ENCODE measurements at regions not wholly inside any gene's neighbourhood (a gene's known extent, or its start where the extent isn't known, plus 50 kb on each side); places are given as distances from the start of the nearest gene placed in this dataset.

GRCh38 chr14:87503711-87504110 is 489.3 kb downstream of the GALC start:
- H3K27ac ChIP-seq (ENCODE audit: low read depth, low read length) = no peak overlapping the region
- H3K9me3 ChIP-seq (ENCODE audit: control insufficient read depth, insufficient read depth, low read length) = no peaks in the 10 kb centered on the region
- no peaks in the 10 kb centered on the region for H3K79me2 ChIP-seq (ENCODE audit: control insufficient read depth, low read length)
- TF ChIP-seq CTCF (IDR thresholded peaks at IDR 0.05; ENCODE audit: low read depth, low read length, poor library complexity, severe bottlenecking) = no peak
- TF ChIP-seq EZH2phosphoT487 (IDR thresholded peaks at IDR 0.05; ENCODE audit: borderline replicate concordance, low read length) = no peak
- H3K4me2 ChIP-seq (ENCODE audit: low read length) = no peak overlapping the region
- H4K20me1 ChIP-seq (ENCODE audit: control insufficient read depth, insufficient read depth, low read depth, low read length) = no peaks in the 10 kb centered on the region
- H3F3A ChIP-seq (ENCODE audit: control insufficient read depth, insufficient read depth) = no peaks in the 10 kb centered on the region
- H3K4me3 ChIP-seq (ENCODE audit: low read length) = no peak overlapping the region
- no peaks in the 10 kb centered on the region for H3K9me2 ChIP-seq (replicated peaks; ENCODE audit: control insufficient read depth, low read length)
- H3K36me3 ChIP-seq (ENCODE audit: control insufficient read depth, low read length) = no peaks in the 10 kb centered on the region
- no peaks in the 10 kb centered on the region for H3K27me3 ChIP-seq (ENCODE audit: control insufficient read depth, low read length)
- no peaks in the 10 kb centered on the region for H3K4me1 ChIP-seq (ENCODE audit: control insufficient read depth, low read length)

GRCh38 chr14:87497301-87497700 is 495.7 kb downstream of the GALC start:
- H3F3A ChIP-seq (ENCODE audit: control insufficient read depth, insufficient read depth) = no peaks in the 10 kb centered on the region
- no peaks in the 10 kb centered on the region for H3K4me1 ChIP-seq (ENCODE audit: control insufficient read depth, low read length)

GRCh38 chr14:87494010-87494409 is 499.0 kb downstream of the GALC start:
- Histone ChIP-seq H3K27ac (ENCODE audit: low read depth, low read length) (no peak overlapping the region), H3K4me1 (ENCODE audit: control insufficient read depth, low read length) (no peaks in the 10 kb centered on the region), H4K20me1 (ENCODE audit: control insufficient read depth, insufficient read depth, low read depth, low read length) (no peaks in the 10 kb centered on the region), H3K4me3 (ENCODE audit: low read length) (no peak overlapping the region), H3K27me3 (ENCODE audit: control insufficient read depth, low read length) (no peaks in the 10 kb centered on the region), H3K9me3 (ENCODE audit: control insufficient read depth, insufficient read depth, low read length) (no peaks in the 10 kb centered on the region), H3F3A (ENCODE audit: control insufficient read depth, insufficient read depth) (no peaks in the 10 kb centered on the region), H3K36me3 (ENCODE audit: control insufficient read depth, low read length) (no peaks in the 10 kb centered on the region), H3K9me2 (replicated peaks; ENCODE audit: control insufficient read depth, low read length) (no peaks in the 10 kb centered on the region), H3K79me2 (ENCODE audit: control insufficient read depth, low read length) (no peaks in the 10 kb centered on the region), H3K4me2 (ENCODE audit: low read length) (no peak overlapping the region)
- TF ChIP-seq CTCF (IDR thresholded peaks at IDR 0.05; ENCODE audit: low read depth, low read length, poor library complexity, severe bottlenecking) (no peak), EZH2phosphoT487 (IDR thresholded peaks at IDR 0.05; ENCODE audit: borderline replicate concordance, low read length) (no peak)

More at GRCh38 chr14:87497301-87497700, 495.7 kb downstream of the GALC start:
- Histone ChIP-seq H3K79me2 (ENCODE audit: control insufficient read depth, low read length) (no peaks in the 10 kb centered on the region), H3K36me3 (ENCODE audit: control insufficient read depth, low read length) (no peaks in the 10 kb centered on the region), H3K9me3 (ENCODE audit: control insufficient read depth, insufficient read depth, low read length) (no peaks in the 10 kb centered on the region), H3K27me3 (ENCODE audit: control insufficient read depth, low read length) (no peaks in the 10 kb centered on the region), H3K4me3 (ENCODE audit: low read length) (no peak overlapping the region), H3K9me2 (replicated peaks; ENCODE audit: control insufficient read depth, low read length) (no peaks in the 10 kb centered on the region), H3K27ac (ENCODE audit: low read depth, low read length) (no peak overlapping the region), H4K20me1 (ENCODE audit: control insufficient read depth, insufficient read depth, low read depth, low read length) (no peaks in the 10 kb centered on the region), H3K4me2 (ENCODE audit: low read length) (no peak overlapping the region)
- no peak for TF ChIP-seq CTCF (IDR thresholded peaks at IDR 0.05; ENCODE audit: low read depth, low read length, poor library complexity, severe bottlenecking)
- TF ChIP-seq EZH2phosphoT487 (IDR thresholded peaks at IDR 0.05; ENCODE audit: borderline replicate concordance, low read length) = no peak

- Histone ChIP-seq H3K79me2 (ENCODE audit: control insufficient read depth, low read length) (no peaks in the 10 kb centered on the region), H3K9me3 (ENCODE audit: control insufficient read depth, insufficient read depth, low read length) (no peaks in the 10 kb centered on the region), H3F3A (ENCODE audit: control insufficient read depth, insufficient read depth) (no peaks in the 10 kb centered on the region), H3K27me3 (ENCODE audit: control insufficient read depth, low read length) (no peaks in the 10 kb centered on the region), H3K9me2 (replicated peaks; ENCODE audit: control insufficient read depth, low read length) (no peaks in the 10 kb centered on the region), H4K20me1 (ENCODE audit: control insufficient read depth, insufficient read depth, low read depth, low read length) (no peaks in the 10 kb centered on the region), H3K4me1 (ENCODE audit: control insufficient read depth, low read length) (no peaks in the 10 kb centered on the region), H3K4me3 (ENCODE audit: low read length) (no peak overlapping the region), H3K27ac (ENCODE audit: low read depth, low read length) (no peak overlapping the region), H3K4me2 (ENCODE audit: low read length) (no peak overlapping the region), H3K36me3 (ENCODE audit: control insufficient read depth, low read length) (no peaks in the 10 kb centered on the region)
- TF ChIP-seq CTCF (IDR thresholded peaks at IDR 0.05; ENCODE audit: low read depth, low read length, poor library complexity, severe bottlenecking) = no peak
- TF ChIP-seq EZH2phosphoT487 (IDR thresholded peaks at IDR 0.05; ENCODE audit: borderline replicate concordance, low read length) = no peak
Measured at GRCh38 chr14:87492561-87492960, 500.4 kb downstream of the GALC start.
